ENCODE measurements at regions not wholly inside any gene's neighbourhood (a gene's known extent, or its start where the extent isn't known, plus 50 kb on each side); places are given as distances from the start of the nearest gene placed in this dataset.

DNA sequence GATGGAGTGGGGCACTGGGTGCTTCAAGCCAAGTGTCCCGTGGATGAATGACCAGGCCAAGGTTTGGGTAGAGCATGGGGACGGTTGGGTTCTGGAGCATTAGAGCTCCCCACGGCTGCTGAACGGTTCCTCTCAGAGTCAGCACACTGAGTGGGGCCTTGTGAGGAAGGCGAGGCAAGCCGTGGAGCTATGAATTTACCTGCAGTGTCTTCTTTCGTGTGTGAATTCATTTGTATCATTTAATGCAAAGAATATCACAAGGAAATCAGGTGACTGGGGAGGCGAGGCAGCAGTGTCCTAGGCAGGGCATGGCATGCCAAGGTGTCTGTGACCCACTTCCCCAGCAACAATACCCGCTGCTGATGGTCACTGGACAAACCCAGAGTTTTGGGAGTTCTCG is 343.5 kb upstream of the B3GAT1 start:
- no peak for FAIRE-seq
- H3K4me2 ChIP-seq (ENCODE audit: low read depth, low read length): no peak overlapping the region

More for the DNA sequence above, 343.5 kb upstream of the B3GAT1 start:
- H3K27ac ChIP-seq (ENCODE audit: extremely low read length, insufficient read depth, low read length): no peak overlapping the region
- ATAC-seq: no peak
- H3K27me3 ChIP-seq (ENCODE audit: control insufficient read depth in 1 of 2, insufficient read depth in 2 of 2, low read length in 2 of 2): peaks cover 1 to 29% of the 10 kb centered on the region in 2 experiments; a peak in 4 of 5 replicates
- TF ChIP-seq TAF1 (CRISPR knock-in tag; IDR thresholded peaks at IDR 0.05): no peak
- TF ChIP-seq ZMYM3 (CRISPR knock-in tag; IDR thresholded peaks at IDR 0.05): no peak
- TF ChIP-seq SRSF1 (optimal IDR thresholded peaks at IDR 0.05; ENCODE audit: low read depth, low read length): no peak
- no peak for TF ChIP-seq FOXP1 (IDR thresholded peaks at IDR 0.05)
- no peak for TF ChIP-seq FOXP1 (CRISPR knock-in tag; IDR thresholded peaks at IDR 0.05)
- no peak for TF ChIP-seq ZNF484 (CRISPR knock-in tag; IDR thresholded peaks at IDR 0.05; ENCODE audit: borderline replicate concordance, low read depth)
- TF ChIP-seq SRF (IDR thresholded peaks at IDR 0.05; ENCODE audit: low read depth, low read length): no peak
- TF ChIP-seq ARNTL (CRISPR knock-in tag; IDR thresholded peaks at IDR 0.05): no peak
- TF ChIP-seq ZNF263 (CRISPR knock-in tag; IDR thresholded peaks at IDR 0.05): no peak
- no peak for TF ChIP-seq ZFX (CRISPR knock-in tag; IDR thresholded peaks at IDR 0.05; ENCODE audit: low read depth)
- no peak for TF ChIP-seq KAT8 (CRISPR knock-in tag; IDR thresholded peaks at IDR 0.05)
- no peak for TF ChIP-seq ZNF570 (CRISPR knock-in tag; IDR thresholded peaks at IDR 0.05; ENCODE audit: borderline replicate concordance)
- no peak for TF ChIP-seq MYC (CRISPR knock-in tag; IDR thresholded peaks at IDR 0.05; ENCODE audit: borderline replicate concordance)
- no peak for TF ChIP-seq ZNF75D (CRISPR knock-in tag; IDR thresholded peaks at IDR 0.05; ENCODE audit: borderline replicate concordance)
- TF ChIP-seq KAT7 (CRISPR knock-in tag; IDR thresholded peaks at IDR 0.05; ENCODE audit: borderline replicate concordance): no peak
- TF ChIP-seq EZH2 (conservative IDR thresholded peaks at IDR 0.05; ENCODE audit: low read depth, low read length): no peak
- TF ChIP-seq, protein P1, sequence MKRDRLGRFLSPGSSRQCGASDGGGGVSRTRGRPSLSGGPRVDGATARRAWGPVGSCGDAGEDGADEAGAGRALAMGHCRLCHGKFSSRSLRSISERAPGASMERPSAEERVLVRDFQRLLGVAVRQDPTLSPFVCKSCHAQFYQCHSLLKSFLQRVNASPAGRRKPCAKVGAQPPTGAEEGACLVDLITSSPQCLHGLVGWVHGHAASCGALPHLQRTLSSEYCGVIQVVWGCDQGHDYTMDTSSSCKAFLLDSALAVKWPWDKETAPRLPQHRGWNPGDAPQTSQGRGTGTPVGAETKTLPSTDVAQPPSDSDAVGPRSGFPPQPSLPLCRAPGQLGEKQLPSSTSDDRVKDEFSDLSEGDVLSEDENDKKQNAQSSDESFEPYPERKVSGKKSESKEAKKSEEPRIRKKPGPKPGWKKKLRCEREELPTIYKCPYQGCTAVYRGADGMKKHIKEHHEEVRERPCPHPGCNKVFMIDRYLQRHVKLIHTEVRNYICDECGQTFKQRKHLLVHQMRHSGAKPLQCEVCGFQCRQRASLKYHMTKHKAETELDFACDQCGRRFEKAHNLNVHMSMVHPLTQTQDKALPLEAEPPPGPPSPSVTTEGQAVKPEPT (CRISPR knock-in tag; IDR thresholded peaks at IDR 0.05; ENCODE audit: low read depth): no peak
- TF ChIP-seq, protein P2, sequence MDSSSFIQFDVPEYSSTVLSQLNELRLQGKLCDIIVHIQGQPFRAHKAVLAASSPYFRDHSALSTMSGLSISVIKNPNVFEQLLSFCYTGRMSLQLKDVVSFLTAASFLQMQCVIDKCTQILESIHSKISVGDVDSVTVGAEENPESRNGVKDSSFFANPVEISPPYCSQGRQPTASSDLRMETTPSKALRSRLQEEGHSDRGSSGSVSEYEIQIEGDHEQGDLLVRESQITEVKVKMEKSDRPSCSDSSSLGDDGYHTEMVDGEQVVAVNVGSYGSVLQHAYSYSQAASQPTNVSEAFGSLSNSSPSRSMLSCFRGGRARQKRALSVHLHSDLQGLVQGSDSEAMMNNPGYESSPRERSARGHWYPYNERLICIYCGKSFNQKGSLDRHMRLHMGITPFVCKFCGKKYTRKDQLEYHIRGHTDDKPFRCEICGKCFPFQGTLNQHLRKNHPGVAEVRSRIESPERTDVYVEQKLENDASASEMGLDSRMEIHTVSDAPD (CRISPR knock-in tag; IDR thresholded peaks at IDR 0.05): no peak
- ChIA-PET CTCF (ENCODE audit: low intra/inter-chr PET ratio, low total read pairs) (no interaction called here), POLR2A (no interaction called here)
- H4K20me1 ChIP-seq (ENCODE audit: insufficient read depth, low read length): no peaks in the 10 kb centered on the region
- H3K4me3 ChIP-seq (replicated peaks in 1 of 3; ENCODE audit: insufficient read depth in 1 of 3, low read depth in 2 of 3, low read length in 3 of 3): no peak overlapping the region
- in situ Hi-C loops (cut with HindIII; ENCODE audit: extremely low pct_ligation_motif_present, low pct_unique_long_range_greater_than_20kb) (no loop called here), intact Hi-C loops (cut with micrococcal nuclease; ENCODE audit: unreplicated experiment) (no loop called here)
- H2AFZ ChIP-seq (ENCODE audit: low read length): no peak overlapping the region
- H3K4me1 ChIP-seq (ENCODE audit: insufficient read depth, low read length): peaks cover 12% of the 10 kb centered on the region
- no peaks in the 10 kb centered on the region for H3K36me3 ChIP-seq (replicated peaks in 1 of 2; ENCODE audit: control insufficient read depth in 1 of 2, insufficient read depth in 2 of 2, low read length in 2 of 2)
- H3K9me3 ChIP-seq (ENCODE audit: low read length): no peaks in the 10 kb centered on the region
- 21% methylated on average over 7 of the region's 10 CpGs for WGBS (ENCODE audit: low lambda C conversion rate)
- no peak for DNase-seq (ENCODE audit: low spot score)
- no TSS peak for BruUV-seq (replicated peaks)
- no peak overlapping the region for H3K9ac ChIP-seq (ENCODE audit: insufficient read depth, low read depth, low read length)
- no peaks in the 10 kb centered on the region for H3K79me2 ChIP-seq (ENCODE audit: insufficient read depth, low read length)
